A673 (cell line): ENCODE measurements at regions not wholly inside any gene's neighbourhood (a gene's known extent, or its start where the extent isn't known, plus 50 kb on each side); places are given as distances from the start of the nearest gene placed in this dataset.

Experiments used
- EZH2 ChIP-seq: fragments of 200-600 bp; sonication (generic); IDR thresholded peaks from 2 replicates; pipeline ENCODE4 v1.6.1; 2017; ENCODE audit warnings: borderline replicate concordance, low read depth, mild to moderate bottlenecking, mixed read lengths, antibody characterized with exemption, low read length; ENCODE audit not compliant: poor library complexity, severe bottlenecking
- TF ChIP-seq, protein P1 (sequence below): fragments of 300-800, 200-600 bp; sonication (generic); conservative IDR thresholded peaks from 2 replicates; pipeline ENCODE4 v1.5.1; 2017; ENCODE audit warnings: low read depth, mild to moderate bottlenecking, antibody characterized with exemption, low read length, moderate library complexity, mixed read lengths

DNA sequence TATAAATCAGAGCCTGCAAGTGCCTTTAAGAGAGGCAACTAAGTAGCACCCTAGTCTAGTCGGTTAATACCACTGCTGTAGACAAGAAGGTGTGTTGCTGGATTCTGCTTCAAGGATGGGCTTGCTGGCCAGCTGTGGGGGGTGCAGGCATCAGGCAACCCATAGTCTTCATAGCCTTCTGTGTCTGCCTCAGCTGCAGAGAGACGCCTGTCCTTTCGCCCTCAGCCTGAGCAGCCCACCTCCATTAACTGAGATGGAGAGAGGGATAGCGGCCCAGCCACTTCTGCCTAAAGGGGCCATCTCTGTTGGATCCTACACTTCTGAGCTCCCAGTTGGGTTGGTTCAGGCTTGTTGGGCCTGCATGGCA, 123.7 kb upstream of the MLIP start:
- TF ChIP-seq, protein P1, sequence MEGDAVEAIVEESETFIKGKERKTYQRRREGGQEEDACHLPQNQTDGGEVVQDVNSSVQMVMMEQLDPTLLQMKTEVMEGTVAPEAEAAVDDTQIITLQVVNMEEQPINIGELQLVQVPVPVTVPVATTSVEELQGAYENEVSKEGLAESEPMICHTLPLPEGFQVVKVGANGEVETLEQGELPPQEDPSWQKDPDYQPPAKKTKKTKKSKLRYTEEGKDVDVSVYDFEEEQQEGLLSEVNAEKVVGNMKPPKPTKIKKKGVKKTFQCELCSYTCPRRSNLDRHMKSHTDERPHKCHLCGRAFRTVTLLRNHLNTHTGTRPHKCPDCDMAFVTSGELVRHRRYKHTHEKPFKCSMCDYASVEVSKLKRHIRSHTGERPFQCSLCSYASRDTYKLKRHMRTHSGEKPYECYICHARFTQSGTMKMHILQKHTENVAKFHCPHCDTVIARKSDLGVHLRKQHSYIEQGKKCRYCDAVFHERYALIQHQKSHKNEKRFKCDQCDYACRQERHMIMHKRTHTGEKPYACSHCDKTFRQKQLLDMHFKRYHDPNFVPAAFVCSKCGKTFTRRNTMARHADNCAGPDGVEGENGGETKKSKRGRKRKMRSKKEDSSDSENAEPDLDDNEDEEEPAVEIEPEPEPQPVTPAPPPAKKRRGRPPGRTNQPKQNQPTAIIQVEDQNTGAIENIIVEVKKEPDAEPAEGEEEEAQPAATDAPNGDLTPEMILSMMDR: no peak
- TF ChIP-seq EZH2: no peak
